Skeletal muscle satellite cell (primary cell): ENCODE measurements at regions not wholly inside any gene's neighbourhood (a gene's known extent, or its start where the extent isn't known, plus 50 kb on each side); places are given as distances from the start of the nearest gene placed in this dataset.

Source experiments
- H3K27me3 ChIP-seq: 2 replicates; pipeline ENCODE4 v1.7.0; 2013; ENCODE audit warnings: low read length; ENCODE audit not compliant: control insufficient read depth, insufficient read depth
- H3K36me3 ChIP-seq: 2 replicates; pipeline ENCODE4 v1.7.0; 2013; ENCODE audit warnings: mild to moderate bottlenecking, control low read depth, low read length; ENCODE audit not compliant: insufficient read depth
- H3K4me1 ChIP-seq: 2 replicates; pipeline ENCODE4 v1.7.0; 2013; ENCODE audit warnings: low read length; ENCODE audit not compliant: control insufficient read depth, insufficient read depth
- H3K4me2 ChIP-seq: 2 replicates; pipeline ENCODE4 v1.7.0; 2013; ENCODE audit warnings: mild to moderate bottlenecking, low read length
- H3K4me3 ChIP-seq: 2 replicates; pipeline ENCODE4 v1.7.0; 2013; ENCODE audit warnings: low read length
- H3K9ac ChIP-seq: 2 replicates; pipeline ENCODE4 v1.7.0; 2013; ENCODE audit warnings: mild to moderate bottlenecking, low read depth, low read length, moderate library complexity
- H3K9me3 ChIP-seq: replicated peaks from 2 replicates; pipeline ENCODE4 v1.7.0; 2013; ENCODE audit warnings: mild to moderate bottlenecking, control low read depth, low read length

DNA sequence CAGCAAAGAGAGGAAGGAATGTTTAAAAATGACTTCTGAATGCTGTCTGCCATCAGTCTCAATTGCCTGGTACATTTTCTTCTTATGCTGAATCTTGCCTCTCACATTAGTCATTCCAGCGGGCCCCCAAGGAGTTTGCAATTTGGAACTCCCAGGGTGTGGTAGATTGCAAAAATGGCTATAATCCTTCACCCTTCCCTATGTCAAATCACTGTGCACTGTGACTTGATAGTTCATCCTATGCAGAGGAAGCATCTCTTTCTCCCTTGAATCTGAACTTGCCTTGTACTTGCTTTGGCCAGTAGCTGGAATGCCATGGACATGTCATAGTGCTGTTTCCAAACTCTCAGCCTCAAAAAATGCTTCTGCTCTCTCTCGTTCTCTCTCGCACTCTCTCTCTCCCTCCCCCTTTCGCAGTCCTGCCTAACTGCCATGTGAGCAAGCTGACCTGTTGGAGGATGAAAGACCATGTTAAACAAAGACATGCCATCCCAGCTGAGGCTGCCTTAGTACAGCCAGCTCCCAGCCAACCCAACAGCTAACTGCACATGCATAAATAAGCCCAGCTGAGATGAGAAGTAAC lies 284.0 kb upstream of the TLE4 start:
- Histone ChIP-seq H3K9me3 (no peaks in the 10 kb centered on the region), H3K4me1 (no peaks in the 10 kb centered on the region), H3K9ac (no peak overlapping the region), H3K27me3 (no peaks in the 10 kb centered on the region), H3K4me3 (no peak overlapping the region), H3K4me2 (no peak overlapping the region), H3K36me3 (no peaks in the 10 kb centered on the region)

- Histone ChIP-seq H3K36me3 (no peaks in the 10 kb centered on the region), H3K9me3 (no peaks in the 10 kb centered on the region), H3K4me2 (no peak overlapping the region), H3K4me1 (no peaks in the 10 kb centered on the region), H3K4me3 (no peak overlapping the region), H3K27me3 (no peaks in the 10 kb centered on the region), H3K9ac (no peak overlapping the region)
These were observed 281.9 kb upstream of the TLE4 start for GRCh38 chr9:79289856-79290255.

- Histone ChIP-seq H3K4me3 (no peak overlapping the region), H3K4me1 (no peaks in the 10 kb centered on the region), H3K9me3 (no peaks in the 10 kb centered on the region), H3K27me3 (no peaks in the 10 kb centered on the region), H3K4me2 (no peak overlapping the region), H3K36me3 (no peaks in the 10 kb centered on the region), H3K9ac (no peak overlapping the region)
These were observed 279.0 kb upstream of the TLE4 start for GRCh38 chr9:79292731-79293280.

GRCh38 chr9:79300068-79300467 lies 271.7 kb upstream of the TLE4 start:
- Histone ChIP-seq H3K27me3 (peaks cover 3% of the 10 kb centered on the region), H3K36me3 (no peaks in the 10 kb centered on the region), H3K4me3 (no peak overlapping the region), H3K4me2 (no peak overlapping the region), H3K9ac (no peak overlapping the region), H3K4me1 (no peaks in the 10 kb centered on the region), H3K9me3 (no peaks in the 10 kb centered on the region)

DNA sequence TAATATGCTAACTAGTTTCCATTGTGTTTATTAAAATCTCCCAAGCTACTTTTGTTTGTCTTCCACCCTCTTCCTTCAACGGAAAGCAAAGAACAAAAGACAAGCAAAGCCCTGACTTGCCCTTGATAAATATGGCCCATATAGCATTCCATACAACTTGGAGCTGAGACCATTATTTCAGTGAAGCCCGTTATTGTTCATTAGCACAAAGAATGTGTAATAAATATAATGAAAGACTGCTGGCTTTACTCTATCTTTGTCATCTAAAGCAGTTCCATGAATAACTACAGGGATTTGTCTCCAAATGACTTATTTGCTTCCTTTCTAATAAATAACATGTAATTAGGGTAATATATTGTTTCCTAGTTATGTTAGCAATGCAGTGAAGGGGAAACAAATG lies 270.7 kb upstream of the TLE4 start:
- Histone ChIP-seq H3K27me3 (peaks cover 3% of the 10 kb centered on the region), H3K4me1 (no peaks in the 10 kb centered on the region), H3K9me3 (no peaks in the 10 kb centered on the region), H3K4me2 (no peak overlapping the region), H3K36me3 (no peaks in the 10 kb centered on the region), H3K4me3 (no peak overlapping the region), H3K9ac (no peak overlapping the region)

GRCh38 chr9:79301551-79302391 lies 270.0 kb upstream of the TLE4 start:
- no peak overlapping the region for H3K9ac ChIP-seq
- H3K4me2 ChIP-seq: no peak overlapping the region
- H3K4me3 ChIP-seq: no peak overlapping the region
- H3K36me3 ChIP-seq: no peaks in the 10 kb centered on the region
- peaks cover 3% of the 10 kb centered on the region for H3K27me3 ChIP-seq
- H3K9me3 ChIP-seq: no peaks in the 10 kb centered on the region
- H3K4me1 ChIP-seq: no peaks in the 10 kb centered on the region

GRCh38 chr9:79302569-79302968 lies 269.2 kb upstream of the TLE4 start:
- H3K9ac ChIP-seq: no peak overlapping the region
- H3K4me1 ChIP-seq: no peaks in the 10 kb centered on the region
- no peaks in the 10 kb centered on the region for H3K36me3 ChIP-seq
- no peak overlapping the region for H3K4me3 ChIP-seq
- H3K27me3 ChIP-seq: peaks cover 6% of the 10 kb centered on the region
- no peaks in the 10 kb centered on the region for H3K9me3 ChIP-seq
- no peak overlapping the region for H3K4me2 ChIP-seq

DNA sequence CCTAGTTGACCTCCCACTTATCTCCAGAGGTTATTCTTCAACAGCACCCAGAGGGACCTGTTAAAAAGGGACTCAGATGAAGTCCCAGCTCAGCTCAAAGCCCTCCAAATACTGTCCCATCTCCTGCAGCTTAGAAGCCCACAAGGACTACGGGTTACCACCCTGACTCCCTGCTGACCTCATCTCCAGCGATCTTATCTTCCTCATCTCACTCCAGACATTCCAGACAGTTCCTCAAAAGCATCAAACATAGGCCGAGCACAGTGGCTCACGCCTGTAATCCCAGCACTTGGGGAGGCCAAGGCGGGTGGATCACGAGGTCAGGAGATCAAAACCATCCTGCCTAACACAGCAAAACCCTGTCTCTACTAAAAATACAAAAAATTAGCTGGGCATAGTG lies 263.8 kb upstream of the TLE4 start:
- no peaks in the 10 kb centered on the region for H3K9me3 ChIP-seq
- no peak overlapping the region for H3K4me2 ChIP-seq
- no peaks in the 10 kb centered on the region for H3K4me1 ChIP-seq
- no peak overlapping the region for H3K4me3 ChIP-seq
- H3K27me3 ChIP-seq: peaks cover 5% of the 10 kb centered on the region
- H3K36me3 ChIP-seq: no peaks in the 10 kb centered on the region
- no peak overlapping the region for H3K9ac ChIP-seq

- Histone ChIP-seq H3K9ac (no peak overlapping the region), H3K4me2 (no peak overlapping the region), H3K27me3 (no peaks in the 10 kb centered on the region), H3K9me3 (no peaks in the 10 kb centered on the region), H3K4me1 (no peaks in the 10 kb centered on the region), H3K36me3 (no peaks in the 10 kb centered on the region), H3K4me3 (no peak overlapping the region)
These were observed 258.9 kb upstream of the TLE4 start for GRCh38 chr9:79312686-79313421.

GRCh38 chr9:79325501-79325900 lies 246.3 kb upstream of the TLE4 start:
- Histone ChIP-seq H3K36me3 (no peaks in the 10 kb centered on the region), H3K4me2 (no peak overlapping the region), H3K9ac (no peak overlapping the region), H3K9me3 (no peaks in the 10 kb centered on the region), H3K27me3 (no peaks in the 10 kb centered on the region), H3K4me3 (no peak overlapping the region), H3K4me1 (peaks cover 6% of the 10 kb centered on the region)

- Histone ChIP-seq H3K9ac (no peak overlapping the region), H3K4me3 (no peak overlapping the region), H3K9me3 (no peaks in the 10 kb centered on the region), H3K27me3 (no peaks in the 10 kb centered on the region), H3K4me2 (no peak overlapping the region), H3K4me1 (peaks cover 6% of the 10 kb centered on the region), H3K36me3 (no peaks in the 10 kb centered on the region)
These were observed 241.9 kb upstream of the TLE4 start for GRCh38 chr9:79329861-79330260.
